GM23248 (cell line): ENCODE measurements at regions not wholly inside any gene's neighbourhood (a gene's known extent, or its start where the extent isn't known, plus 50 kb on each side); places are given as distances from the start of the nearest gene placed in this dataset.

Experiments used
- DNase-seq: peaks from one replicate; pipeline ENCODE4 v3.0.0-alpha.2; 2015
- H2AFZ ChIP-seq: fragments of 200-600 bp; sonication (generic); 2 replicates; pipeline ENCODE4 v1.6.1; 2016; ENCODE audit warnings: antibody characterized with exemption
- H3F3A ChIP-seq: fragments of 200-600 bp; sonication (generic); 2 replicates; pipeline ENCODE4 v1.6.1; 2016; ENCODE audit warnings: mild to moderate bottlenecking, antibody characterized with exemption, mixed run types; ENCODE audit not compliant: insufficient read depth
- H3K27ac ChIP-seq: fragments of 200-600 bp; sonication (generic); 2 replicates; pipeline ENCODE4 v1.5.1; 2016; ENCODE audit warnings: mild to moderate bottlenecking
- H3K27me3 ChIP-seq: fragments of 200-600 bp; sonication (generic); replicated peaks from 2 replicates; pipeline ENCODE4 v1.6.1; 2016; ENCODE audit warnings: mild to moderate bottlenecking; ENCODE audit not compliant: insufficient read depth
- H3K36me3 ChIP-seq: fragments of 200-600 bp; sonication (generic); 2 replicates; pipeline ENCODE4 v1.6.1; 2016; ENCODE audit warnings: low read depth, mild to moderate bottlenecking
- H3K4me1 ChIP-seq: fragments of 200-600 bp; sonication (generic); 2 replicates; pipeline ENCODE4 v1.6.1; 2016; ENCODE audit warnings: mild to moderate bottlenecking; ENCODE audit not compliant: insufficient read depth
- H3K4me2 ChIP-seq: fragments of 200-600 bp; sonication (generic); one replicate; pipeline ENCODE4 v1.6.1; 2016; ENCODE audit warnings: mild to moderate bottlenecking; ENCODE audit not compliant: unreplicated experiment
- H3K4me3 ChIP-seq: fragments of 200-600 bp; sonication (generic); 2 replicates; pipeline ENCODE4 v1.5.1; 2016; ENCODE audit warnings: mild to moderate bottlenecking
- H3K79me2 ChIP-seq: fragments of 200-600 bp; sonication (generic); 2 replicates; pipeline ENCODE4 v1.6.1; 2016; ENCODE audit warnings: mild to moderate bottlenecking; ENCODE audit not compliant: insufficient read depth
- H3K9ac ChIP-seq: fragments of 200-600 bp; sonication (generic); 2 replicates; pipeline ENCODE4 v1.6.1; 2016; ENCODE audit warnings: mild to moderate bottlenecking
- H3K9me2 ChIP-seq: fragments of 200-600 bp; sonication (generic); 2 replicates; pipeline ENCODE4 v1.6.1; 2016; ENCODE audit warnings: mixed run types, mild to moderate bottlenecking, moderate library complexity; ENCODE audit not compliant: insufficient read depth
- H3K9me3 ChIP-seq: fragments of 200-600 bp; sonication (generic); one replicate; pipeline ENCODE4 v1.6.1; 2017; ENCODE audit warnings: low read depth
- H4K20me1 ChIP-seq: fragments of 200-600 bp; sonication (generic); 2 replicates; pipeline ENCODE4 v1.6.0; 2016; ENCODE audit not compliant: insufficient read depth
- EZH2 ChIP-seq: fragments of 200-600 bp; sonication (generic); IDR thresholded peaks from 2 replicates; pipeline ENCODE4 v1.6.1; 2018; ENCODE audit warnings: antibody characterized with exemption, mild to moderate bottlenecking; ENCODE audit not compliant: insufficient read depth, poor library complexity, severe bottlenecking
- EZH2phosphoT487 ChIP-seq: fragments of 200-600 bp; sonication (generic); IDR thresholded peaks from 2 replicates; pipeline ENCODE4 v1.6.1; 2018; ENCODE audit warnings: antibody characterized with exemption, moderate library complexity, mild to moderate bottlenecking, low read depth; ENCODE audit not compliant: insufficient read depth
- WGBS, 2 experiments: methylation state at CpG; one replicate each; pipeline ENCODE4 v1.1.6; 2015 to 2017; ENCODE audit warnings: low lambda C conversion rate in 2 of 2, low coverage in 1 of 2; ENCODE audit errors: missing lambda C conversion rate in 2 of 2; 5-methylcytosine and 5-hydroxymethylcytosine counted together
- in situ Hi-C: fragments of 300-500 bp; cut with MboI; formaldehyde crosslinking; loops from 2 replicates; pipeline ENCODE4 v1.15.0; 2020

DNA sequence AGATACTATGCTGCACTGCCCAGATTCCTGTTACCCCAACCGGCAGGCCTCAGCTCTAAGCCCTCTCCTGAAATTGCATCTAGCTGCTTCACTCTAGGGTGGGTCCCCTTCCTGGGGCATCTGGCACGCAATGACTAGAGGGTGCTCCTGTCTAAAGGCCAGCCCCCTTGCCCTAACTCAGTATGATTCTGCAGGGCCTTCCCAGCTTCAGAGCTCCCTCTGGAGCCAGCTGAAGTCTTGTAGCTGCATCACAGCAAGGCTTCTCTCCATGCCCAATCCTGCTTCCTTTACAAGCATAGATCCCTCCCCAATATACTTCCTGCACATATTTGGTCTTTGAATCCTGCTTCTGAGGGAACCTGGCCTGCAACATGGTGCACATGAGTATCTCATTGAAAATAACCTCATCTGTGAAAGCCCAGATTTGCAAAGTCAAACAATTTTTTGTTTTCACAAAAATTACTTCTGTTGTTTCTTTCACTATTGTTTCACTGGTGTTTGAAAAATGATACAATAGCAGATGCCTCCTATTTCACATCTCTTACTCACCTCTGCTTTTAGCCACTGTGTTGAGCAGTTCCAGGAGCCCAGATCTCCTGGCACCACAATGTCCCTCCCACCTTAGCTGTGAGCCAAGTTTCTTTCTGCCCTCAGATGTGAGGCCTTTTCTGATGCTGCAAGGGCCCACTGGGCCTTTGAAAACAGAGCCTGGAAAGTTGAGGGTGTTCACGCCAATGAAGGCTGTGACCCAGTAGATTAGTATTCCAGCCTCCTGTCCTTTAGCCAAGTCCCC, 169.5 kb upstream of the EGLN3 start:
- Histone ChIP-seq H3K9me3 (peaks cover 4% of the 10 kb centered on the region), H3K79me2 (no peaks in the 10 kb centered on the region), H3K4me2 (no peak overlapping the region), H3K9me2 (no peaks in the 10 kb centered on the region), H3K4me3 (no peak overlapping the region), H3F3A (no peaks in the 10 kb centered on the region), H3K27ac (no peak overlapping the region), H4K20me1 (no peaks in the 10 kb centered on the region), H3K36me3 (no peaks in the 10 kb centered on the region), H3K4me1 (no peaks in the 10 kb centered on the region), H2AFZ (no peak overlapping the region), H3K27me3 (peaks cover 12% of the 10 kb centered on the region), H3K9ac (no peak overlapping the region)
- in situ Hi-C loops, result no loop called here
- no peak for DNase-seq
- TF ChIP-seq EZH2phosphoT487 (no peak), EZH2 (no peak)
- WGBS, 2 experiments, result 58% methylated on average over 3 of the region's 3 CpGs

DNA sequence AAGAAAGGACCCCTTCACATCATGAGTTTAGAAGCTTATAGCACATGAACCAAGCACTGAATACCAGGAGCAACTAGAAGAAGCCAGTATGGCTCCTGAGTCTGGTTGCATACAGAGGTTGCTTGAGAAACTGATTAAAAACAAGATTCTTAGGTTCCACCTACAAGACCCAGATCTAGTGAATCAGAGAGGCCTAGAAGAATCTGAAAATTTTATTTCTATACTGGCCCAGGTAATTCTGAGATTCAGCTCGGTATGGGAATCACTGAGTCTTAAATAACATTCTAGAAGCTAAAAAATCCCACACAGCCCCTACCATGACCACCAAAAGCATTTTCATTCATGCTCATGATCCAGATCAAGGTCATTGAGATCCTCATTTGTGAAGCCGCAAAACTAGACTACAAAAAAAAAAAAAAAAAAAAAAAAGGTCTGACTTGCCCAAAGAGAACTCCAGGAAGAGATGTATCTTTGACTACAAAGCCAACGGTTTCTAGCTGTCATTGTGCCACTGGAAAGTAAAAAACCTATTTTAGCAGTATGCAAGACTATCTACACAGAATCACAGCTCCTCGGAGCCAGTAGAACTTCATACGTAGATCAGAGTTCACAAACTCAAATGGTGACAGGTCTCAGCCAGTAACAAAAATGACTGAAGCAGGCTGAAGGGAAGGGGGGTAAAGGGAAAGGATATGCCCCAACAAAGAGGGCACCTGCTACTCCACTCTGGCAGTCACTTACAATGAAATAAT, 168.4 kb upstream of the EGLN3 start:
- Histone ChIP-seq H3K4me3 (no peak overlapping the region), H2AFZ (no peak overlapping the region), H3K9me3 (peaks cover 4% of the 10 kb centered on the region), H4K20me1 (no peaks in the 10 kb centered on the region), H3K4me1 (no peaks in the 10 kb centered on the region), H3K27me3 (peaks cover 12% of the 10 kb centered on the region), H3K79me2 (no peaks in the 10 kb centered on the region), H3K4me2 (no peak overlapping the region), H3K36me3 (no peaks in the 10 kb centered on the region), H3F3A (no peaks in the 10 kb centered on the region), H3K9ac (no peak overlapping the region), H3K9me2 (no peaks in the 10 kb centered on the region), H3K27ac (no peak overlapping the region)
- WGBS, 2 experiments, result 50 to 53% methylated on average over 5 of the region's 5 CpGs
- no peak for TF ChIP-seq EZH2
- no peak for TF ChIP-seq EZH2phosphoT487
- no peak for DNase-seq
- in situ Hi-C loops, result no loop called here

DNA sequence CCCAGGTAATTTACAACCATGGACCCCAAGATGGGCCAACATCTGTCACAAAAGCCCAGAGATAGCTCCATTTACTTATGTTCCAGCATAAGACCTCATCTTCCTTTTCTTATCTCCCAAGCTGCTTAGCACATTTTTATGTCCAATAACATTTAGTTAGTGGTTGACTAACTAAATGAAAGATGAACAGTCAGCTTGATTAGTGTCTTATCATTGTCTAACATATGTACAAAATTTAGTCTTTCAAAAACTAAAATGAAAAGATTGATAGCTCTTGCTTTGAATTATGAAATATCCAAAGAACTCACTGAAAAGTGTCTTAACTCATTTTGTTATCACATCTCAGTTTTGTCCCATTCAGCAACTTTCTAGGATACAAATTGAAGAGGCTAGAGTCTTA, 163.1 kb upstream of the EGLN3 start:
- H3K27ac ChIP-seq, result no peak overlapping the region
- H3K4me3 ChIP-seq, result no peak overlapping the region
- H3K4me1 ChIP-seq, result peaks cover 13% of the 10 kb centered on the region; the same call in 1 of the 2 replicates
- no peaks in the 10 kb centered on the region for H3K9me2 ChIP-seq
- H3K9me3 ChIP-seq, result peaks cover 4% of the 10 kb centered on the region
- no peaks in the 10 kb centered on the region for H4K20me1 ChIP-seq
- no peak for DNase-seq
- in situ Hi-C loops, result no loop called here
- H3K79me2 ChIP-seq, result no peaks in the 10 kb centered on the region
- H2AFZ ChIP-seq, result peak overlapping the region; percentile 64; the same call in 1 of the 2 replicates
- TF ChIP-seq EZH2phosphoT487 (no peak), EZH2 (no peak)
- no peaks in the 10 kb centered on the region for H3K36me3 ChIP-seq
- no peak overlapping the region for H3K4me2 ChIP-seq
- H3F3A ChIP-seq, result peaks cover 6% of the 10 kb centered on the region; the same call in 1 of the 2 replicates
- H3K9ac ChIP-seq, result no peak overlapping the region
- H3K27me3 ChIP-seq, result 0 out of 2 replicates have a peak, but pooled peaks cover 6% of the 10 kb centered on the region

DNA sequence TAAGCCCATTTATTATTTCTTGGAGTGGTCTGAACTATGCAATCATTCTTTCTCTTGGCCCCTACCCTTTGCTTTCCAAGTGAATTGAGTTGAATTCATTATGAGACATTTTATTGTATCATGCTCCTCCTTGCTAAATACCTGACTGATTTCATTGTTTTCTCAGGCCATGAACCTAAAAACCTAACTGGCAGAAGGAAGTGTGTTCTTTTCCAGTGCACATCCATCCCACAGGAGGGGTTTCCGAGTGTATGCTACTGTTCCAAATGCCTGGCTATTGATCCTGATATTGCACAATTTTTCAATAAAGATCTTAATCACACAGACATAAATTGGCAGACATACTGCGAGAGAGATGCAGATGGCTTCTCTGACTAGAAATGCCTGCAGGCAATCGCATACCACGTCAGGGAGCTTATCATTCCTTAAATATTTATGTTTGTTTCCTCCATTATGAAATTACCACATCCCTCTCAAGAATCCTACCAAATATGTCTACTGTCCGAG, 162.2 kb upstream of the EGLN3 start:
- 9 to 10% methylated on average over 5 of the region's 5 CpGs for WGBS, 2 experiments
- Histone ChIP-seq H3K79me2 (no peaks in the 10 kb centered on the region), H3K36me3 (no peaks in the 10 kb centered on the region), H3K4me2 (peak overlapping the region; percentile 74), H4K20me1 (no peaks in the 10 kb centered on the region), H3F3A (peaks cover 6% of the 10 kb centered on the region; the same call in 1 of the 2 replicates), H3K4me1 (peaks cover 13% of the 10 kb centered on the region; the same call in 1 of the 2 replicates), H3K4me3 (0 out of 2 replicates have a peak overlapping the region, but pooled peaks have one; percentile 37), H2AFZ (peak overlapping the region; percentile 64), H3K27me3 (0 out of 2 replicates have a peak, but pooled peaks cover 6% of the 10 kb centered on the region), H3K27ac (no peak overlapping the region), H3K9me2 (no peaks in the 10 kb centered on the region), H3K9ac (no peak overlapping the region), H3K9me3 (peaks cover 4% of the 10 kb centered on the region)
- TF ChIP-seq EZH2, result no peak
- no peak for TF ChIP-seq EZH2phosphoT487
- DNase-seq, result peak; percentile 68
- in situ Hi-C loops, result no loop called here
